GM20000 (cell line): ENCODE measurements at regions not wholly inside any gene's neighbourhood (a gene's known extent, or its start where the extent isn't known, plus 50 kb on each side); places are given as distances from the start of the nearest gene placed in this dataset.
"Not testable (repeated sequence)": the region's sequence is repeated elsewhere in the genome, so short reads cannot be mapped to it uniquely, and the experiment has no call there.

Experiments used
- DNase-seq: peaks from one replicate; pipeline ENCODE4 v3.0.0; 2012; ENCODE audit warnings: low spot score
- CTCF ChIP-seq: IDR thresholded peaks from 2 replicates; pipeline ENCODE4 v1.5.1; 2012; ENCODE audit warnings: mild to moderate bottlenecking, control low read depth; ENCODE audit errors: extremely low read depth, missing control alignments

GRCh38 chr11:24206030-24206429 lies 290.8 kb upstream of the LUZP2 start:
- DNase-seq, result no peak
- TF ChIP-seq CTCF, result no peak

- no peak for DNase-seq
- TF ChIP-seq CTCF, result no peak
Observed at GRCh38 chr11:24206511-24206910, 290.3 kb upstream of the LUZP2 start.

- DNase-seq, result no peak
- TF ChIP-seq CTCF, result no peak
Observed at GRCh38 chr11:24216488-24216887, 280.4 kb upstream of the LUZP2 start.

- not testable (repeated sequence) for DNase-seq
Observed at GRCh38 chr11:24217319-24217718, 279.5 kb upstream of the LUZP2 start.

GRCh38 chr11:24225501-24225900 lies 271.4 kb upstream of the LUZP2 start:
- DNase-seq, result no peak
- TF ChIP-seq CTCF, result no peak

- DNase-seq, result no peak
- TF ChIP-seq CTCF, result no peak
Observed at GRCh38 chr11:24226606-24227005, 270.2 kb upstream of the LUZP2 start.

- no peak for TF ChIP-seq CTCF
- DNase-seq, result no peak
Observed at GRCh38 chr11:24233041-24233440, 263.8 kb upstream of the LUZP2 start.

GRCh38 chr11:24234822-24235508 lies 261.9 kb upstream of the LUZP2 start:
- TF ChIP-seq CTCF, result no peak
- DNase-seq, result no peak
